Esophagus (tissue), 2 donors: ENCODE measurements at regions not wholly inside any gene's neighbourhood (a gene's known extent, or its start where the extent isn't known, plus 50 kb on each side); places are given as distances from the start of the nearest gene placed in this dataset.

Experiments used
- H3K27ac ChIP-seq, 2 donors: one replicate each; pipeline ENCODE4 v1.5.1; 2013; ENCODE audit warnings: low read depth in 2 of 2, mild to moderate bottlenecking in 2 of 2, inconsistent platforms in 1 of 2, low read length in 1 of 2, moderate library complexity in 1 of 2
- H3K27me3 ChIP-seq, 2 donors: one replicate each; pipeline ENCODE4 v1.6.1; 2013; ENCODE audit warnings: low read length in 2 of 2, control low read depth in 1 of 2, mild to moderate bottlenecking in 1 of 2; ENCODE audit not compliant: insufficient read depth in 2 of 2, control insufficient read depth in 1 of 2
- H3K36me3 ChIP-seq, 2 donors: one replicate each; pipeline ENCODE4 v1.6.1; 2013; ENCODE audit warnings: low read length in 1 of 2; ENCODE audit not compliant: control insufficient read depth in 2 of 2, insufficient read depth in 2 of 2
- H3K4me1 ChIP-seq, 2 donors: one replicate each; pipeline ENCODE4 v1.6.1; 2013; ENCODE audit warnings: low read length in 1 of 2; ENCODE audit not compliant: control insufficient read depth in 2 of 2, insufficient read depth in 2 of 2
- H3K4me3 ChIP-seq, 2 donors: one replicate each; pipeline ENCODE4 v1.5.1; 2013; ENCODE audit warnings: low read length in 2 of 2, mild to moderate bottlenecking in 2 of 2, low read depth in 1 of 2, moderate library complexity in 1 of 2
- H3K9me3 ChIP-seq, 2 donors: one replicate each; pipeline ENCODE4 v1.6.1; 2013; ENCODE audit warnings: mild to moderate bottlenecking in 2 of 2, low read depth in 1 of 2, low read length in 1 of 2, moderate library complexity in 1 of 2; ENCODE audit not compliant: control insufficient read depth in 2 of 2, insufficient read depth in 1 of 2
- WGBS, 2 donors: extraction: QIAGEN DNeasy Blood & Tissue Kit; methylation state at CpG; one replicate each; pipeline ENCODE4 v1.1.7; 2013; 5-methylcytosine and 5-hydroxymethylcytosine counted together
- donor health status: healthy with polysubstance abuse.
- donor health status: Bipolar disorder and iron deficiency.

DNA sequence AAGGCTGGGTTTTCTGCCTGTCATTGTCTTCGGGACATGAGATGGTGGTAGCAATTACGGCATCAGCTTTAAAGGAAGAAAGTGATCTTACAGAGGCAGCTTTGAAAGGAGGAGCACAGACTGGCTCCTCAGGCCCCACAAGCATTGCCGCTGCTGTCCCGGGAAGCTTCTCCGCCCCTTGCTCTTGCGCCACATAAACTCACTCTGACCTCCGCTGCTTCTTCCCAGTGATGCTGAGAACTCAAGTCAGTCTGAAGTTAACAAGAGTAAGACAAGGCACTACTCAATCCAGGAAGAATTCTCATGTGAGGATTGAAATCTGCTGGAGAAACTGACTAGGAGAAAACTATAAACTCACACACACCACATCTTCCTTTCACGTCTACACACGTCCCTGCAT lies 112.4 kb upstream of the RIOK3 start:
- 51 to 71% methylated on average over 9 of the region's 9 CpGs for WGBS, 2 donors
- peak overlapping the region in 1 of 2 donors; percentile 49 for H3K27ac ChIP-seq
- no peaks in the 10 kb centered on the region for H3K36me3 ChIP-seq
- H3K4me3 ChIP-seq = no peak overlapping the region
- no peaks in the 10 kb centered on the region for H3K9me3 ChIP-seq
- H3K4me1 ChIP-seq = peaks cover 2 to 4% of the 10 kb centered on the region in 2 donors
- H3K27me3 ChIP-seq = no peaks in the 10 kb centered on the region

- Histone ChIP-seq H3K27ac (no peak overlapping the region), H3K4me1 (peaks cover 2 to 4% of the 10 kb centered on the region in 2 donors), H3K36me3 (no peaks in the 10 kb centered on the region), H3K9me3 (no peaks in the 10 kb centered on the region), H3K4me3 (no peak overlapping the region), H3K27me3 (no peaks in the 10 kb centered on the region)
- WGBS, 2 donors = 41 to 60% methylated on average over 9 of the region's 9 CpGs
Measured at GRCh38 chr18:23341383-23341782, 111.7 kb upstream of the RIOK3 start.

DNA sequence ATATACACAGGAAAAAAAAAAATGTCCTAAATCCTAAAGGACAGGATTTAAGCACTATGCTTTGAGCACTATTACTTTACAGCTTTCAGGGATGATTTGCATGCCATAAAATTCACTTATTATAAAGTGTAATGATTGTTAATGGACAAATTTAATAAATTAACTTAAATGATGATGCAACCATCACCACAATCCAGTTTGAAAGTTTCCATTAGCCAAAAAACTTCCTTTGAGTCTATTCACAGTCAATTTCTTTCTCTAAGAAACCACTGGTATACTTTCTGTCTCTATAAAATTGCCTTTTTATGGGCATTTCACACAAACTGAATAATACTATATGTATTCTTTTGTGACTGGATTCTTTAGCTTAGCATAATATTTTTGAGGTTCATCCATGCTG lies 111.1 kb upstream of the RIOK3 start:
- Histone ChIP-seq H3K27ac (no peak overlapping the region), H3K4me1 (peaks cover 0 to 4% of the 10 kb centered on the region in 2 donors), H3K27me3 (no peaks in the 10 kb centered on the region), H3K36me3 (no peaks in the 10 kb centered on the region), H3K4me3 (no peak overlapping the region), H3K9me3 (no peaks in the 10 kb centered on the region)

DNA sequence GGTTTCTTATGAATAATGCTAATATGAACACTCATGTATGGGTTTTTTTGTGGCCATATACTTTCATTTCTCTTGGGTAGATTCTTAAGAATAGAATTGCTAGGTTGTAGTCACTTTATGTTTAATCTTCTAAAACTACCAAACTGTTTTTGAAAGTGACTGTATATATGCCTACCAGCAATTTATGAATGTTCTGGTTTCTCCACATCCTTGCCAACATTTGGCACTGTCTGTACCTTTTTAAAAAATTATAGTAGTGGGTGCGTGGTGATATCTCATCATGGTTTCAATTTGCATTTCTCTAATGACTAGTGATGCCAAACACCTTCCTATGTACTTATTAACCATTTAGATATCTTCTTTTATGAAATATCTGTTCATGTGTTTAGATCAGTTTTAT lies 110.6 kb upstream of the RIOK3 start:
- WGBS, 2 donors = 61 to 68% methylated on average over 1 of the region's 1 CpG
- Histone ChIP-seq H3K9me3 (no peaks in the 10 kb centered on the region), H3K4me1 (peaks cover 0 to 4% of the 10 kb centered on the region in 2 donors), H3K4me3 (no peak overlapping the region), H3K27ac (no peak overlapping the region), H3K27me3 (no peaks in the 10 kb centered on the region), H3K36me3 (no peaks in the 10 kb centered on the region)

DNA sequence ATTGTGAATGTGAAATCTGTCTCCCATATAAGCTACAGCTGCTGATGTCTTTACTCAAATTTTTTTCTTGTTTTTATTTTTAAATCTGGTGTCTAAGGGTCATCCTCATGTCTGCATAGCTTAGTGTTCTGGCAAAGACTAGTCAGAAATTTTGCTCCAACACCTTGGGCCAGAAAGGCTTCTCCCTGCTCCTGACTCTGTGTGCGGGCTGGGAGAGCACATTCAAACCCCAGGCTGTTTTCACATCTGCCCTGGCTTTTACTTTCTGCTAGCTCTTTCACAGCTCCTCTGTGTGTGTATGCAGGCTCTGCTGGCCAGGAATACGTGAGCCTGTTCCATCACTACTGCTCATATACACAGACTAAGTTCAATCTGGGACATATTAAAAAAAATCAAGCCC lies 102.9 kb upstream of the RIOK3 start:
- WGBS, 2 donors = 82 to 83% methylated on average over 2 of the region's 2 CpGs
- H3K27ac ChIP-seq = no peak overlapping the region
- peaks cover 0 to under 1% of the 10 kb centered on the region in 2 donors for H3K4me1 ChIP-seq
- no peaks in the 10 kb centered on the region for H3K27me3 ChIP-seq
- H3K36me3 ChIP-seq = no peaks in the 10 kb centered on the region
- no peak overlapping the region for H3K4me3 ChIP-seq
- H3K9me3 ChIP-seq = no peaks in the 10 kb centered on the region

- WGBS, 2 donors = 95% methylated on average over 4 of the region's 4 CpGs
- Histone ChIP-seq H3K27me3 (no peaks in the 10 kb centered on the region), H3K27ac (no peak overlapping the region), H3K36me3 (no peaks in the 10 kb centered on the region), H3K4me3 (no peak overlapping the region), H3K4me1 (peaks cover 0 to 2% of the 10 kb centered on the region in 2 donors), H3K9me3 (no peaks in the 10 kb centered on the region)
Measured at GRCh38 chr18:23351521-23351920, 101.6 kb upstream of the RIOK3 start.

DNA sequence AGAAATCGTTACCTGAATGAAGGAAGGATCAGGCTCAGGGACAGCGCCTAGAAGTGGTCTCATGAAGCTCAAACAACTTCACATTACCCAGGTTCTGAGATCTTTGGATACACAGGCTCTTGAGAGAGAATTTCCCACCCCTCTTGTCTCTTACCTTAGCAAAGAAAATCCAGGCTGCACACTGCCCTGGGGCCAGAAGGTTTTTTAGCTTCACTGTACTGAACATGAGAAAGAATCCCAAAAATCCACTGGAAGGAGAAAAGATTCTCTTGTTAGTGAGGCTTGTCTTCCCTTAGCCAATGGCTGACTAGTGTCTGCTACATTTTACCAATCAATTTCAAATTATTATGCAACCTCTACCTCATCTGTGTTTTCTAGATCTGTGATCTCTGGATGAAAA lies 101.0 kb upstream of the RIOK3 start:
- Histone ChIP-seq H3K4me3 (no peak overlapping the region), H3K27me3 (no peaks in the 10 kb centered on the region), H3K9me3 (no peaks in the 10 kb centered on the region), H3K36me3 (no peaks in the 10 kb centered on the region), H3K4me1 (peaks cover 0 to 2% of the 10 kb centered on the region in 2 donors), H3K27ac (no peak overlapping the region)
- WGBS, 2 donors = 95 to 99% methylated on average over 2 of the region's 2 CpGs

DNA sequence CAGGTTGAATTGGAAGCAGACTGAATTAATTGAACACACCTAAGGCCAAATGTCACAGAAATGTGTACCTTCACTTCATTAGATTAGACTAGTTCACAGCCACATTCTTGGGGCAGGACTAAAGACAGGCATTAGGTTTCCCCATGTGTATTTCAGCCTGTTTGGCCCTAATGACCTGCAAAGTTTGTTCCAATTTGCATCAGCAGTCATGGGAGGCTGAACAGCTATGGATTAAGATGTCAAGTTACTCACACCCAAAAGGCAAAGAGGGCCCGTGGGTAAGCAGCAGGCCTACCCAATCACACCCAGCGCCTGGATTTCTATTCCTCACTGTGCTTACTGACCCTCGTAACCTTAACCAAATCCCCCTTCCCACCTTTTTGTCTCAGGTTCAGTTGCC lies 99.6 kb upstream of the RIOK3 start:
- WGBS, 2 donors = 48 to 56% methylated on average over 3 of the region's 3 CpGs
- H3K4me3 ChIP-seq = no peak overlapping the region
- H3K9me3 ChIP-seq = no peaks in the 10 kb centered on the region
- peaks cover 0 to 2% of the 10 kb centered on the region in 2 donors for H3K4me1 ChIP-seq
- H3K36me3 ChIP-seq = no peaks in the 10 kb centered on the region
- H3K27ac ChIP-seq = no peak overlapping the region
- no peaks in the 10 kb centered on the region for H3K27me3 ChIP-seq

GRCh38 chr18:23354625-23355024 lies 98.5 kb upstream of the RIOK3 start:
- WGBS, 2 donors = 62 to 74% methylated on average over 4 of the region's 4 CpGs

DNA sequence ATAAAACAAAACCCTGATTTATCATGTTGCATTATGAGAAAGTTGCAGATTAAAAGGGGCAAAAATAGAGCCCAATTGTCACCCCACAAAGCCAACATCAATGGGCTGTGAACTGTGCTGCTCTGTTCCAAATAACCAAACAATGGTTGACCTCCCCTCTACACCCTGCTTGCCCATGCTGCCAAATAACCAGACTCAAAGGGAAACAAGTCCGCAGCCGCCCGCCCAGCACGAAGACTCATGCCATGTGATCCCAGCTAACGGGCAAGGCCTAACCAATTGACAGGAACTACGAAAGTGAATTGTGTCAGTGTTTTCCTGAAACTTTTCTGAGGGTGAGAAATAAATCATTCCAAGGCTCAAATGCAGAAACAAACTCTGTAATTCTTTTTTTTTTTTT lies 97.9 kb upstream of the RIOK3 start:
- Histone ChIP-seq H3K36me3 (no peaks in the 10 kb centered on the region), H3K27ac (no peak overlapping the region), H3K27me3 (no peaks in the 10 kb centered on the region), H3K4me3 (no peak overlapping the region), H3K9me3 (no peaks in the 10 kb centered on the region), H3K4me1 (peaks cover 0 to 2% of the 10 kb centered on the region in 2 donors)
- WGBS, 2 donors = 85 to 93% methylated on average over 6 of the region's 6 CpGs

More at GRCh38 chr18:23354625-23355024, 98.5 kb upstream of the RIOK3 start:
- no peaks in the 10 kb centered on the region for H3K36me3 ChIP-seq
- no peaks in the 10 kb centered on the region for H3K27me3 ChIP-seq
- no peaks in the 10 kb centered on the region for H3K9me3 ChIP-seq
- no peak overlapping the region for H3K27ac ChIP-seq
- peaks cover 0 to 2% of the 10 kb centered on the region in 2 donors for H3K4me1 ChIP-seq
- H3K4me3 ChIP-seq = no peak overlapping the region
